IMR-90 (cell line): ENCODE measurements at regions not wholly inside any gene's neighbourhood (a gene's known extent, or its start where the extent isn't known, plus 50 kb on each side); places are given as distances from the start of the nearest gene placed in this dataset.

Source experiments
- ATAC-seq: fragments of 200-7000 bp; cut with Tn5 transposase; 2 replicates; pipeline ENCODE4 v1.9.1; 2020; ENCODE audit warnings: low read depth, mild to moderate bottlenecking, moderate library complexity
- BruUV-seq: library from RNA; stranded (reverse); fragments of 400-500 nt; replicated peaks from 2 replicates; lab custom pipeline; 2021; lab: Mats Ljungman, UMichigan
- CTCF ChIA-PET: fragments of 300-600 bp; formaldehyde crosslinking; extraction: SDS; loops from one replicate; lab custom pipeline; 2021; ENCODE audit warnings: antibody characterized with exemption; lab: Yijun Ruan, JAX
- POLR2A ChIA-PET: fragments of 300-600 bp; sonication (Branson Sonifier 250); formaldehyde crosslinking; loops from one replicate; lab custom pipeline; 2022; ENCODE audit warnings: antibody characterized with exemption; ENCODE audit not compliant: unreplicated experiment; lab: Charles Lee
- DNase-seq: peaks from one replicate; pipeline ENCODE4 v3.0.0; 2013
- H2AFZ ChIP-seq: replicated peaks from 2 replicates; pipeline ENCODE3; 2013; ENCODE audit warnings: low read length, mild to moderate bottlenecking; ENCODE audit not compliant: poor library complexity
- H2AK5ac ChIP-seq: 2 replicates; pipeline ENCODE4 v1.6.1; 2013; ENCODE audit warnings: low read depth, low read length, inconsistent platforms
- H2AK9ac ChIP-seq: replicated peaks from 2 replicates; pipeline ENCODE3; 2013; ENCODE audit warnings: mild to moderate bottlenecking, low read depth, low read length, moderate library complexity; ENCODE audit not compliant: poor library complexity
- H2BK120ac ChIP-seq: 2 replicates; pipeline ENCODE4 v1.6.1; 2013; ENCODE audit warnings: low read depth, low read length, inconsistent platforms
- H2BK15ac ChIP-seq: 3 replicates; pipeline ENCODE4 v1.6.1; 2013; ENCODE audit warnings: low read depth, low read length, inconsistent platforms
- H2BK20ac ChIP-seq: 2 replicates; pipeline ENCODE4 v1.6.1; 2013; ENCODE audit warnings: low read depth, mild to moderate bottlenecking, inconsistent platforms, low read length, moderate library complexity
- H2BK5ac ChIP-seq: 2 replicates; pipeline ENCODE4 v1.6.1; 2013; ENCODE audit warnings: mild to moderate bottlenecking, low read depth, low read length, inconsistent platforms; ENCODE audit not compliant: poor library complexity, severe bottlenecking
- H3K14ac ChIP-seq: replicated peaks from 2 replicates; pipeline ENCODE4 v1.6.1; 2013; ENCODE audit warnings: low read depth, low read length, inconsistent platforms
- H3K18ac ChIP-seq: 2 replicates; pipeline ENCODE4 v1.6.1; 2013; ENCODE audit warnings: low read depth, low read length, control low read depth
- H3K23ac ChIP-seq: 2 replicates; pipeline ENCODE4 v1.6.1; 2013; ENCODE audit warnings: low read depth, low read length, inconsistent platforms
- H3K27ac ChIP-seq: 2 replicates; pipeline ENCODE4 v1.5.1; 2013; ENCODE audit warnings: mild to moderate bottlenecking, control low read depth, low read length; ENCODE audit not compliant: insufficient read depth
- H3K27me3 ChIP-seq: 2 replicates; pipeline ENCODE4 v1.6.1; 2013; ENCODE audit warnings: low read length; ENCODE audit not compliant: control insufficient read depth, insufficient read depth
- H3K36me3 ChIP-seq: 2 replicates; pipeline ENCODE4 v1.6.1; 2013; ENCODE audit warnings: low read length, mixed read lengths; ENCODE audit not compliant: control insufficient read depth, insufficient read depth
- H3K4ac ChIP-seq: 2 replicates; pipeline ENCODE4 v1.6.1; 2013; ENCODE audit warnings: low read depth, low read length, inconsistent platforms
- H3K4me1 ChIP-seq: 2 replicates; pipeline ENCODE4 v1.6.1; 2013; ENCODE audit warnings: low read length, mixed read lengths; ENCODE audit not compliant: control insufficient read depth, insufficient read depth
- H3K4me2 ChIP-seq: 2 replicates; pipeline ENCODE4 v1.6.1; 2013; ENCODE audit warnings: low read depth, mild to moderate bottlenecking, control low read depth, low read length, moderate library complexity
- H3K4me3 ChIP-seq: 2 replicates; pipeline ENCODE4 v1.5.1; 2013; ENCODE audit warnings: low read depth, mild to moderate bottlenecking, control low read depth, low read length, moderate library complexity; ENCODE audit not compliant: insufficient read depth
- H3K56ac ChIP-seq: 2 replicates; pipeline ENCODE4 v1.6.1; 2013; ENCODE audit warnings: low read length, inconsistent platforms; ENCODE audit not compliant: insufficient read depth; ENCODE audit errors: extremely low read depth
- H3K79me1 ChIP-seq, 2 experiments: 2 replicates each; pipeline ENCODE4 v1.6.1; 2013; ENCODE audit warnings: low read length in 2 of 2, inconsistent platforms in 1 of 2, low read depth in 1 of 2
- H3K9ac ChIP-seq: 2 replicates; pipeline ENCODE4 v1.6.1; 2013; ENCODE audit warnings: low read depth, low read length, control low read depth
- H3K9me1 ChIP-seq: 2 replicates; pipeline ENCODE4 v1.6.1; 2013; ENCODE audit warnings: low read length, inconsistent platforms; ENCODE audit not compliant: insufficient read depth
- H3K9me3 ChIP-seq: 2 replicates; pipeline ENCODE4 v1.6.1; 2013; ENCODE audit warnings: low read length; ENCODE audit not compliant: control insufficient read depth, insufficient read depth
- H4K20me1 ChIP-seq: 2 replicates; pipeline ENCODE4 v1.6.1; 2013; ENCODE audit warnings: low read length, inconsistent platforms; ENCODE audit not compliant: insufficient read depth
- H4K5ac ChIP-seq: 2 replicates; pipeline ENCODE4 v1.6.1; 2013; ENCODE audit warnings: mild to moderate bottlenecking, low read depth, low read length, control low read depth
- H4K8ac ChIP-seq, 2 experiments: 2 replicates each; pipeline ENCODE4 v1.6.1; 2013; ENCODE audit warnings: low read depth in 2 of 2, low read length in 2 of 2, control low read depth in 1 of 2, inconsistent platforms in 1 of 2
- H4K91ac ChIP-seq: 2 replicates; pipeline ENCODE4 v1.6.1; 2013; ENCODE audit warnings: low read depth, low read length, inconsistent platforms; ENCODE audit not compliant: insufficient read depth
- WGBS, 2 experiments: methylation state at CpG; one replicate each; pipeline versions ENCODE4 v1.1.5 to v1.1.7; 2013; ENCODE audit warnings: missing lambda C conversion rate in 2 of 2; ENCODE audit not compliant: insufficient read length in 1 of 2; ENCODE audit errors: extremely low coverage in 2 of 2; 5-methylcytosine and 5-hydroxymethylcytosine counted together
- dilution Hi-C: fragments of 300-500 bp; cut with HindIII; formaldehyde crosslinking; loops from one replicate; pipeline ENCODE4 v1.14.3; 2018; ENCODE audit warnings: low sequenced_read_pairs; ENCODE audit not compliant: unreplicated experiment
- in situ Hi-C: fragments of 300-500 bp; cut with MboI; formaldehyde crosslinking; loops from 3 replicates; pipeline ENCODE4 v1.14.3; 2019; ENCODE audit warnings: low sequenced_read_pairs, inconsistent platforms, mixed read lengths
- intact Hi-C: fragments of 100-400 bp; cut with micrococcal nuclease; formaldehyde crosslinking; loops from 2 replicates; pipeline ENCODE4 v1.10.0; 2022
- TF ChIP-seq, protein P1 (sequence below): fragments of 150-350 bp; IDR thresholded peaks from 2 replicates; pipeline ENCODE4 v1.6.1; 2016; ENCODE audit warnings: low read depth, mild to moderate bottlenecking, low read length, moderate library complexity, borderline replicate concordance

DNA sequence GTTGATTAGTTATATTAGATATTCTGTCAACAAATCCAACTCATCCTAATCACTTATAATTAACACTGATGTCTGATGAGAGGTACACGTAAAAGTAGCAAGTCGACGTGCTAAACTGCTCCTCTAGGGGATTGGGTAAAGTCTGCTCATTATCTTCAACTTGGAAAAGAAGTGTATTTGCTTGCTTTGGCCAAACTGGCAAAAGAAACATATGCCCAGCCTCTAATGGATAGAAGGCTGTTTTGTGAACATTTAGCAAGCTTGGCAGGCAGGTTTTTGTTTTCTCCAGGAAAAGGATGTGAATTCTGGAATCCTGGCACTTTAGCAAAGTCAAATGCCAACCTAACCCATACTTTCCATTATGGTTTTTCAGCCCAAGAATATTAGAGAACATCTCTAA lies 264.8 kb downstream of the TBL1XR1 start:
- Histone ChIP-seq H2AK9ac (no peak overlapping the region), H4K91ac (no peak overlapping the region), H3K4me1 (no peaks in the 10 kb centered on the region), H3K79me1 (no peaks in the 10 kb centered on the region), H3K9ac (no peak overlapping the region), H3K27me3 (no peaks in the 10 kb centered on the region; the same call in 1 of the 2 replicates), H2AFZ (no peak overlapping the region), H3K18ac (no peak overlapping the region), H3K9me1 (no peaks in the 10 kb centered on the region), H2BK15ac (no peak overlapping the region), H3K27ac (no peak overlapping the region), H3K9me3 (no peaks in the 10 kb centered on the region), H2BK5ac (no peak overlapping the region), H3K23ac (no peak overlapping the region), H4K5ac (no peak overlapping the region), H2BK20ac (no peak overlapping the region), H3K36me3 (no peaks in the 10 kb centered on the region), H3K14ac (no peak overlapping the region), H3K56ac (no peak overlapping the region), H4K20me1 (no peaks in the 10 kb centered on the region), H3K4me2 (no peak overlapping the region), H4K8ac (no peak overlapping the region), H3K4ac (no peak overlapping the region), H3K4me3 (no peak overlapping the region), H2AK5ac (no peak overlapping the region), H2BK120ac (no peak overlapping the region)
- POLR2A ChIA-PET: no interaction called here
- dilution Hi-C loops (no loop called here), intact Hi-C loops (loop anchor here (10.0 kb wide), 1 partner anchor 268 kb away; no protein-coding TSS in a partner anchor), in situ Hi-C loops (loop anchor here (5.0 kb wide), 1 partner anchor 55 kb away; no protein-coding TSS in a partner anchor)
- ATAC-seq: no peak
- TF ChIP-seq, protein P1, sequence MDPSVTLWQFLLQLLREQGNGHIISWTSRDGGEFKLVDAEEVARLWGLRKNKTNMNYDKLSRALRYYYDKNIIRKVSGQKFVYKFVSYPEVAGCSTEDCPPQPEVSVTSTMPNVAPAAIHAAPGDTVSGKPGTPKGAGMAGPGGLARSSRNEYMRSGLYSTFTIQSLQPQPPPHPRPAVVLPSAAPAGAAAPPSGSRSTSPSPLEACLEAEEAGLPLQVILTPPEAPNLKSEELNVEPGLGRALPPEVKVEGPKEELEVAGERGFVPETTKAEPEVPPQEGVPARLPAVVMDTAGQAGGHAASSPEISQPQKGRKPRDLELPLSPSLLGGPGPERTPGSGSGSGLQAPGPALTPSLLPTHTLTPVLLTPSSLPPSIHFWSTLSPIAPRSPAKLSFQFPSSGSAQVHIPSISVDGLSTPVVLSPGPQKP: no peak
- no TSS peak for BruUV-seq
- CTCF ChIA-PET: no interaction called here
- WGBS, 2 experiments: no CpG with 5 or more reads among the region's 3 CpGs
- no peak for DNase-seq
